ENCODE measurements at regions not wholly inside any gene's neighbourhood (a gene's known extent, or its start where the extent isn't known, plus 50 kb on each side); places are given as distances from the start of the nearest gene placed in this dataset.

- TF ChIP-seq HOXA7 (CRISPR knock-in tag; IDR thresholded peaks at IDR 0.05) (no peak), ZFP36 (IDR thresholded peaks at IDR 0.05; ENCODE audit: borderline replicate concordance, partially characterized antibody) (no peak), PHF8 (IDR thresholded peaks at IDR 0.05; ENCODE audit: borderline replicate concordance, low read depth) (no peak)
Measured at GRCh38 chr4:98195005-98195404, 51.7 kb upstream of the STPG2 start (continued).

- H3K9me3 ChIP-seq: peaks cover 14% of the 10 kb centered on the region; the same call in 2 of the 3 replicates
- no peak overlapping the region for H3K4me2 ChIP-seq
- H3K4me3 ChIP-seq: no peak overlapping the region
- ChIA-PET POLR2A (no interaction called here), CTCF (no interaction called here)
- ATAC-seq (no peak), FAIRE-seq (no peak), DNase-seq (ENCODE audit: low read depth in 1 of 2, low spot score in 1 of 2) (peak in 1 of 2 experiments; percentile 1)
- 53% methylated on average over 8 of the region's 8 CpGs for WGBS (ENCODE audit: missing lambda C conversion rate)
- H3K27ac ChIP-seq: no peak overlapping the region
- no peaks in the 10 kb centered on the region for H3K4me1 ChIP-seq
- no peak for TF ChIP-seq HOXA7 (CRISPR knock-in tag; IDR thresholded peaks at IDR 0.05)
- no peak for TF ChIP-seq ZSCAN20 (CRISPR knock-in tag; IDR thresholded peaks at IDR 0.05)
- TF ChIP-seq JUN (IDR thresholded peaks at IDR 0.05): no peak
- TF ChIP-seq JUNB (IDR thresholded peaks at IDR 0.05): no peak
- TF ChIP-seq CTCF (IDR thresholded peaks at IDR 0.05): no peak
- TF ChIP-seq CBX2 (IDR thresholded peaks at IDR 0.05; ENCODE audit: borderline replicate concordance, low read depth): no peak
- no peak for TF ChIP-seq PBX3 (IDR thresholded peaks at IDR 0.05)
- no peak for TF ChIP-seq MYC (IDR thresholded peaks at IDR 0.05; ENCODE audit: borderline replicate concordance, low read length)
- no peak for TF ChIP-seq BCL3 (IDR thresholded peaks at IDR 0.05)
- no peak for TF ChIP-seq FOSB (CRISPR knock-in tag; IDR thresholded peaks at IDR 0.05)
- TF ChIP-seq ZC3H11A (IDR thresholded peaks at IDR 0.05): no peak
- no peak for TF ChIP-seq E2F6 (IDR thresholded peaks at IDR 0.05; ENCODE audit: borderline replicate concordance, low read depth)
- TF ChIP-seq RCOR1 (IDR thresholded peaks at IDR 0.05; ENCODE audit: low read depth, low read length): no peak
- no peak for TF ChIP-seq NFE2L2 (conservative IDR thresholded peaks at IDR 0.05; ENCODE audit: low read length)
- no peak for TF ChIP-seq TP53 (CRISPR knock-in tag; IDR thresholded peaks at IDR 0.05)
- no peak for TF ChIP-seq PHF8 (IDR thresholded peaks at IDR 0.05; ENCODE audit: borderline replicate concordance, low read depth)
- no peak for TF ChIP-seq CHD2 (IDR thresholded peaks at IDR 0.05; ENCODE audit: low read length, partially characterized antibody)
- TF ChIP-seq HOXB13 (CRISPR knock-in tag; IDR thresholded peaks at IDR 0.05; ENCODE audit: low read depth): no peak
- no peak for TF ChIP-seq HDAC2 (IDR thresholded peaks at IDR 0.05)
- no peak for TF ChIP-seq MAFK (IDR thresholded peaks at IDR 0.05; ENCODE audit: partially characterized antibody)
Measured at GRCh38 chr4:98193459-98194105, 50.3 kb upstream of the STPG2 start.
